Peyer's patch (tissue), 4 donors: ENCODE measurements at regions not wholly inside any gene's neighbourhood (a gene's known extent, or its start where the extent isn't known, plus 50 kb on each side); places are given as distances from the start of the nearest gene placed in this dataset.

Experiments used
- CTCF ChIP-seq, 6 experiments: fragments of 450-650 bp in 4 of 6; fragments of 200-600 bp in 2 of 6; sonication (generic) in 1 of 6; IDR thresholded peaks; one replicate each; pipeline ENCODE4 v1.5.1; 2017 to 2019; ENCODE audit warnings: antibody characterized with exemption in 6 of 6, mild to moderate bottlenecking in 3 of 6, moderate library complexity in 1 of 6
- POLR2A ChIP-seq, 2 donors: fragments of 450-650 bp; IDR thresholded peaks; one replicate each; pipeline ENCODE4 v1.5.1; 2017; ENCODE audit warnings: antibody characterized with exemption in 2 of 2, mild to moderate bottlenecking in 2 of 2, moderate library complexity in 2 of 2

GRCh38 chr13:89955773-89956172, 1391.7 kb upstream of the MIR17HG start:
- TF ChIP-seq CTCF (IDR thresholded peaks at IDR 0.05) (no peak), POLR2A (IDR thresholded peaks at IDR 0.05) (no peak)
